GM21619 (cell line): ENCODE measurements at regions not wholly inside any gene's neighbourhood (a gene's known extent, or its start where the extent isn't known, plus 50 kb on each side); places are given as distances from the start of the nearest gene placed in this dataset.

Source experiments
- ATAC-seq: cut with Tn5 transposase; IDR thresholded peaks from one replicate; pipeline ENCODE4 v1.9.1; 2021; ENCODE audit not compliant: unreplicated experiment

- no peak for ATAC-seq
These were observed 323.9 kb downstream of the BCL11B start for GRCh38 chr14:98947911-98948595.

GRCh38 chr14:98949051-98949450, 322.9 kb downstream of the BCL11B start:
- ATAC-seq = no peak

GRCh38 chr14:98949481-98950135, 322.4 kb downstream of the BCL11B start:
- ATAC-seq = no peak

GRCh38 chr14:98950353-98950895, 321.6 kb downstream of the BCL11B start:
- ATAC-seq = no peak

- no peak for ATAC-seq
These were observed 321.0 kb downstream of the BCL11B start for GRCh38 chr14:98951031-98951430.

GRCh38 chr14:98951521-98952152, 320.4 kb downstream of the BCL11B start:
- ATAC-seq = no peak

GRCh38 chr14:98952593-98953350, 319.2 kb downstream of the BCL11B start:
- no peak for ATAC-seq

GRCh38 chr14:98953551-98954348, 318.2 kb downstream of the BCL11B start:
- no peak for ATAC-seq

GRCh38 chr14:98954349-98955000, 317.5 kb downstream of the BCL11B start:
- no peak for ATAC-seq

- ATAC-seq = no peak
These were observed 316.8 kb downstream of the BCL11B start for GRCh38 chr14:98955036-98955740.

GRCh38 chr14:98955741-98956070, 316.3 kb downstream of the BCL11B start:
- ATAC-seq = no peak

GRCh38 chr14:98956181-98956580, 315.8 kb downstream of the BCL11B start:
- ATAC-seq = no peak

GRCh38 chr14:98956661-98957060, 315.3 kb downstream of the BCL11B start:
- no peak for ATAC-seq

- ATAC-seq = no peak
These were observed 314.6 kb downstream of the BCL11B start for GRCh38 chr14:98957211-98958047.

GRCh38 chr14:98958048-98958631, 313.9 kb downstream of the BCL11B start:
- no peak for ATAC-seq

- ATAC-seq = no peak
These were observed 313.4 kb downstream of the BCL11B start for GRCh38 chr14:98958632-98959031.

- ATAC-seq = no peak
These were observed 312.6 kb downstream of the BCL11B start for GRCh38 chr14:98959410-98959809.

- ATAC-seq = no peak
These were observed 311.9 kb downstream of the BCL11B start for GRCh38 chr14:98959958-98960616.
